SH-SY5Y (cell line): ENCODE measurements at regions not wholly inside any gene's neighbourhood (a gene's known extent, or its start where the extent isn't known, plus 50 kb on each side); places are given as distances from the start of the nearest gene placed in this dataset.

Experiments
- GATA2 ChIP-seq: IDR thresholded peaks from 2 replicates; pipeline ENCODE4 v1.6.1; 2011; ENCODE audit warnings: mild to moderate bottlenecking, low read depth, low read length
- GATA3 ChIP-seq: IDR thresholded peaks from 2 replicates; pipeline ENCODE4 v1.6.1; 2011; ENCODE audit warnings: low read depth, mild to moderate bottlenecking, low read length, moderate library complexity

GRCh38 chr11:34738237-34738636 lies 117.3 kb downstream of the EHF start:
- no peak for TF ChIP-seq GATA2
- no peak for TF ChIP-seq GATA3
